Neuronal stem cell (in vitro differentiated cells): ENCODE measurements at regions not wholly inside any gene's neighbourhood (a gene's known extent, or its start where the extent isn't known, plus 50 kb on each side); places are given as distances from the start of the nearest gene placed in this dataset.

Experiments
- DNase-seq: peaks from one replicate; pipeline ENCODE4 v3.0.0-alpha.2; 2013; ENCODE audit warnings: low spot score
- H2AFZ ChIP-seq: one replicate; pipeline ENCODE4 v1.6.1; 2013; ENCODE audit warnings: mild to moderate bottlenecking, low read length, inconsistent platforms
- H2AK5ac ChIP-seq: 2 replicates; pipeline ENCODE4 v1.6.1; 2013; ENCODE audit warnings: low read depth, mild to moderate bottlenecking, inconsistent platforms, low read length, moderate library complexity, mixed read lengths
- H2BK120ac ChIP-seq: 2 replicates; pipeline ENCODE4 v1.6.1; 2013; ENCODE audit warnings: low read depth, mild to moderate bottlenecking, inconsistent platforms, low read length, moderate library complexity, mixed read lengths
- H2BK12ac ChIP-seq: one replicate; pipeline ENCODE4 v1.6.1; 2013; ENCODE audit warnings: low read length, inconsistent platforms
- H2BK15ac ChIP-seq: 2 replicates; pipeline ENCODE4 v1.6.1; 2013; ENCODE audit warnings: mild to moderate bottlenecking, low read length, inconsistent platforms, mixed read lengths
- H2BK5ac ChIP-seq: one replicate; pipeline ENCODE4 v1.6.1; 2013; ENCODE audit warnings: inconsistent platforms, mild to moderate bottlenecking, low read length, moderate library complexity
- H3K14ac ChIP-seq: one replicate; pipeline ENCODE4 v1.6.1; 2013; ENCODE audit warnings: low read length, inconsistent platforms
- H3K18ac ChIP-seq: 2 replicates; pipeline ENCODE4 v1.6.1; 2013; ENCODE audit warnings: low read length, inconsistent platforms
- H3K23ac ChIP-seq: 2 replicates; pipeline ENCODE4 v1.6.1; 2013; ENCODE audit warnings: low read depth, mild to moderate bottlenecking, mixed read lengths, low read length, inconsistent platforms; ENCODE audit not compliant: poor library complexity
- H3K27ac ChIP-seq: replicated peaks from 3 replicates; pipeline ENCODE4 v1.5.1; 2013; ENCODE audit warnings: low read length, inconsistent platforms
- H3K27me3 ChIP-seq, 3 experiments: 2 replicates each; pipeline ENCODE4 v1.6.1; 2013; ENCODE audit warnings: low read length in 3 of 3, mild to moderate bottlenecking in 2 of 3, inconsistent platforms in 1 of 3, low read depth in 1 of 3, mixed read lengths in 1 of 3, moderate library complexity in 1 of 3; ENCODE audit not compliant: control insufficient read depth in 3 of 3, insufficient read depth in 3 of 3
- H3K36me3 ChIP-seq, 2 donors: replicated peaks in 1 of 2; 2 replicates each; pipeline ENCODE4 v1.6.1; 2013; ENCODE audit warnings: low read length in 2 of 2; ENCODE audit not compliant: control insufficient read depth in 2 of 2, insufficient read depth in 2 of 2
- H3K4ac ChIP-seq: 2 replicates; pipeline ENCODE4 v1.6.1; 2013; ENCODE audit warnings: inconsistent platforms, mild to moderate bottlenecking, low read length, moderate library complexity
- H3K4me1 ChIP-seq, 2 donors: 1 replicate in 1 of 2; 2 replicates in 1 of 2; pipeline ENCODE4 v1.6.1; 2013; ENCODE audit warnings: low read length in 2 of 2, low read depth in 1 of 2; ENCODE audit not compliant: control insufficient read depth in 2 of 2, insufficient read depth in 1 of 2
- H3K4me2 ChIP-seq: one replicate; pipeline ENCODE4 v1.6.1; 2013; ENCODE audit warnings: mild to moderate bottlenecking, low read length, inconsistent platforms; ENCODE audit not compliant: insufficient read depth, poor library complexity, severe bottlenecking
- H3K4me3 ChIP-seq, 2 donors: 2 replicates each; pipeline ENCODE4 v1.5.1; 2013; ENCODE audit warnings: low read length in 2 of 2, mild to moderate bottlenecking in 2 of 2, inconsistent platforms in 1 of 2, moderate library complexity in 1 of 2
- H3K79me1 ChIP-seq: one replicate; pipeline ENCODE4 v1.6.1; 2013; ENCODE audit warnings: low read depth, mild to moderate bottlenecking, inconsistent platforms, low read length, moderate library complexity
- H3K9ac ChIP-seq: one replicate; pipeline ENCODE4 v1.6.1; 2013; ENCODE audit warnings: mild to moderate bottlenecking, low read depth, low read length, inconsistent platforms; ENCODE audit not compliant: poor library complexity
- H3K9me3 ChIP-seq, 2 donors: replicated peaks in 1 of 2; 2 replicates each; pipeline versions ENCODE3 to v1.6.1; 2013; ENCODE audit warnings: low read length in 2 of 2, mild to moderate bottlenecking in 2 of 2, inconsistent platforms in 1 of 2, low read depth in 1 of 2, mixed read lengths in 1 of 2, moderate library complexity in 1 of 2; ENCODE audit not compliant: control insufficient read depth in 2 of 2, insufficient read depth in 1 of 2
- H4K8ac ChIP-seq: one replicate; pipeline ENCODE4 v1.6.1; 2013; ENCODE audit warnings: low read depth, mild to moderate bottlenecking, inconsistent platforms, low read length, moderate library complexity
- H4K91ac ChIP-seq: one replicate; pipeline ENCODE4 v1.6.1; 2013; ENCODE audit warnings: low read length, low read depth, mild to moderate bottlenecking, inconsistent platforms; ENCODE audit not compliant: poor library complexity
- WGBS, 2 donors: extraction: QIAGEN DNeasy Blood & Tissue Kit; methylation state at CpG; one replicate each; pipeline ENCODE4 v1.1.7; 2013; ENCODE audit warnings: missing lambda C conversion rate in 2 of 2, mixed read lengths in 1 of 2; ENCODE audit not compliant: insufficient read length in 2 of 2, insufficient replicate concordance in 1 of 2; ENCODE audit errors: extremely low coverage in 2 of 2; 5-methylcytosine and 5-hydroxymethylcytosine counted together

DNA sequence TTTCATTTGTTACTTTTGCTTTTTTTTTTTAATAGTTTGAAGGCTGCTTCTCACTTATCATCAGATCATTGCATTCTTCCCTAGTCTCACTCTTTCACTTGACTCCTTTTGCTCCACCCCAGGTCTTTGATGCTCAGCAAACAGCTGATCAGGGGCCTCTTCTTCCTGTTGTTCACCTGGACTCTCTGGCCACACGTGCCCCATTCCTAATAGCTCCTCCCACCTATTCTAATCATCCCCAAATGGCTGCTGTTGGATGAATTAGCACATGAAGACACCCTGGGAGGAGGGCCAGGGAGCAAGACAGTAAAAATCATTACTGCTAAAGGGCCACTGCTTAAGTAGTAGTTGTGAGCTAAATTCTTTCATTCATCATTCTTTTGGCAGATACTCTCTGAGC is 119.5 kb downstream of the MAB21L3 start:
- H3K9me3 ChIP-seq: no peaks in the 10 kb centered on the region
- no peak overlapping the region for H3K4me3 ChIP-seq
- peaks cover 0 to 4% of the 10 kb centered on the region in 2 donors for H3K4me1 ChIP-seq
- WGBS, 2 donors: no CpG with 5 or more reads among the region's 1 CpG
- H4K91ac ChIP-seq: no peak overlapping the region
- no peaks in the 10 kb centered on the region for H3K79me1 ChIP-seq
- no peak overlapping the region for H3K4me2 ChIP-seq
- H3K36me3 ChIP-seq: no peaks in the 10 kb centered on the region
- no peak overlapping the region for H3K27ac ChIP-seq
- H2BK12ac ChIP-seq: no peak overlapping the region
- no peak overlapping the region for H2BK5ac ChIP-seq
- no peak overlapping the region for H2BK120ac ChIP-seq
- H3K9ac ChIP-seq: no peak overlapping the region
- no peak for DNase-seq
- no peak overlapping the region for H2AFZ ChIP-seq
- H3K14ac ChIP-seq: no peak overlapping the region
- no peak overlapping the region for H2BK15ac ChIP-seq
- H2AK5ac ChIP-seq: no peak overlapping the region
- peaks cover 0 to 3% (median 0%) of the 10 kb centered on the region in 3 experiments for H3K27me3 ChIP-seq
- H3K4ac ChIP-seq: no peak overlapping the region
- no peak overlapping the region for H3K23ac ChIP-seq
- H4K8ac ChIP-seq: no peak overlapping the region
- H3K18ac ChIP-seq: no peak overlapping the region

DNA sequence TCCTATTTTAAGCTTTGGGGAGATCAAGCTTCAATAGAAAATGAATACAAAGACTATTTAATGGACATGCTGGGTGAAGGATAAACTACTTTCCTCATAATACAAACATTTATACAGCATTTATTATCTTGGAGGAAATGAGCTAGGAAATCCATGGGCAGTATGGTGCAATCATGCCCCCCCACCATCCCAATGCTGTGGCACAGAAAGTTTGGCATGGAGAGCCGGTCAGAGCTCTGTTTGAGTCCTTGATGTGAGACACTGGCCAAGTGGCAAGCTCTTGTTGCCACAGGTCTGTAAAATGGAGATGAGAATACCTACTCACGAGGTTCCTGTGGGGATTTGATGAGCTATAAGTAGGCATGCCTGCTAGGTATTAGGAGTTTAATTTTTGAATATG is 120.6 kb downstream of the MAB21L3 start:
- H3K18ac ChIP-seq: no peak overlapping the region
- H2AK5ac ChIP-seq: no peak overlapping the region
- no CpG with 5 or more reads among the region's 2 CpGs for whole genome bisulfite sequencing, 2 donors
- H3K36me3 ChIP-seq: no peaks in the 10 kb centered on the region
- no peak overlapping the region for H3K9ac ChIP-seq
- no peaks in the 10 kb centered on the region for H3K79me1 ChIP-seq
- no peak overlapping the region for H2BK120ac ChIP-seq
- no peak overlapping the region for H3K14ac ChIP-seq
- no peak overlapping the region for H4K91ac ChIP-seq
- H3K9me3 ChIP-seq: no peaks in the 10 kb centered on the region
- peaks cover 0 to 4% of the 10 kb centered on the region in 2 donors for H3K4me1 ChIP-seq
- no peak overlapping the region for H3K4me2 ChIP-seq
- no peak overlapping the region for H4K8ac ChIP-seq
- H2AFZ ChIP-seq: no peak overlapping the region
- no peak overlapping the region for H2BK12ac ChIP-seq
- H3K23ac ChIP-seq: no peak overlapping the region
- no peak overlapping the region for H2BK5ac ChIP-seq
- H3K27ac ChIP-seq: no peak overlapping the region
- H2BK15ac ChIP-seq: no peak overlapping the region
- peaks cover 0 to 3% (median 0%) of the 10 kb centered on the region in 3 experiments for H3K27me3 ChIP-seq
- H3K4ac ChIP-seq: no peak overlapping the region
- no peak overlapping the region for H3K4me3 ChIP-seq
- DNase-seq: no peak

DNA sequence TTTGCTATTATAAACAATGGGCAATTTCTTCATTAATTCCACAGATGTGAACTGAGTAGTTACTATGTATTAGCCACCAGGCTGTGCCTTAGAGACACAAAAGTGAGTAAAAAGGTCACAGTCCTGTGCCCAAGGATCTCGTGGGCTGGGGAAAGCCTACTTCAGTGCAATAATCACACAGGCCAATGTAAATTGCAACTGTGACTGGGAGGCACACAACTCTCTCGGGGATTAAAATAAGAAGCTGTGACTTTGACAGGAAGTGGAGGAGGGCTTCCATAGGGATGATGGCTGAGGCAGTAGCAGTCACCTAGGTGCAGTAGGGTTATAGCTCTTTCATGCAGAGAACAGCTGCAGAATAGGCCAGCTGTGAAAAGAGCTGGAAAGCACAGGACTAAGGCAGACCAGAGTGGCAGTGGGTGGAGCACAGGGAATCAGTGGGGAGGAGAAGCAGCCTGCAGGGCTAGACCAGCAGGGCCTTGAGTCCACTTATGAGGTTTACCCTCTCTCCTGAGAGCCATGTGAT is 121.9 kb downstream of the MAB21L3 start:
- Histone ChIP-seq H3K27me3 (peaks cover 0 to 3% (median 0%) of the 10 kb centered on the region in 3 experiments), H3K18ac (no peak overlapping the region), H2BK15ac (peak overlapping the region; percentile 6), H3K27ac (no peak overlapping the region), H3K36me3 (no peaks in the 10 kb centered on the region), H3K14ac (no peak overlapping the region), H2BK12ac (no peak overlapping the region), H3K4me3 (no peak overlapping the region), H3K23ac (no peak overlapping the region), H3K9ac (no peak overlapping the region), H2AFZ (no peak overlapping the region), H4K8ac (no peak overlapping the region), H3K4me2 (no peak overlapping the region), H3K4me1 (peaks cover 0 to 4% of the 10 kb centered on the region in 2 donors), H3K79me1 (no peaks in the 10 kb centered on the region), H2AK5ac (no peak overlapping the region), H2BK120ac (no peak overlapping the region), H3K9me3 (no peaks in the 10 kb centered on the region), H2BK5ac (peak overlapping the region; percentile 39), H3K4ac (no peak overlapping the region), H4K91ac (no peak overlapping the region)
- WGBS, 2 donors: no CpG with 5 or more reads among the region's 2 CpGs
- DNase-seq: no peak

DNA sequence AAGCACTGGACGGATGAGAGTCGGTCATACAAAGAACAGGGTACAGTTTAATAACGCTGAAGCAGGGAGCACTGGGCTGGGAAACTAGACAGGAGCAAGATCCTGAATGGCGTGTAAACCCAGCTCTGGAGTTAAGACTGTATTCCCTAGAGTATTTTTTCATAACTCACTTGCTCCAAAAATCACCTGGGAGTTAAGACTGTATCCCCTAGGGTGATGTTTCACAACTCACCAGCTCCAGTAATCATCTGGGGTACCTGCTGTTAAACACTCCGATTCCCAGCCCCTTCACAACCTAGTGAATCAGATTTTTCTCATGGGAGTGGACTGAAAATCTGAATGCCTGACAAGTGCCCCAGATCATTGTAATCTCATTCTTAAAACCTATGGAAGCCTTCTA is 123.2 kb downstream of the MAB21L3 start:
- Histone ChIP-seq H2BK120ac (no peak overlapping the region), H3K4me3 (no peak overlapping the region), H3K4ac (no peak overlapping the region), H2AK5ac (no peak overlapping the region), H3K9me3 (no peaks in the 10 kb centered on the region), H3K79me1 (no peaks in the 10 kb centered on the region), H2BK12ac (no peak overlapping the region), H4K8ac (no peak overlapping the region), H2BK15ac (no peak overlapping the region), H3K9ac (no peak overlapping the region), H3K4me1 (peaks cover 0 to 4% of the 10 kb centered on the region in 2 donors), H2BK5ac (no peak overlapping the region), H3K4me2 (no peak overlapping the region), H3K14ac (no peak overlapping the region), H3K18ac (no peak overlapping the region), H3K27me3 (peaks cover 0 to 3% (median 0%) of the 10 kb centered on the region in 3 experiments), H4K91ac (no peak overlapping the region), H3K36me3 (no peaks in the 10 kb centered on the region), H3K27ac (no peak overlapping the region), H2AFZ (no peak overlapping the region), H3K23ac (no peak overlapping the region)
- WGBS, 2 donors: no CpG with 5 or more reads among the region's 5 CpGs
- DNase-seq: no peak
